ENCODE measurements at regions not wholly inside any gene's neighbourhood (a gene's known extent, or its start where the extent isn't known, plus 50 kb on each side); places are given as distances from the start of the nearest gene placed in this dataset.

- TF ChIP-seq CTCF (IDR thresholded peaks at IDR 0.05) (no peak), POLR2A (IDR thresholded peaks at IDR 0.05) (no peak)
These were observed 343.9 kb downstream of the SOX4 start for GRCh38 chr6:21937466-21937865.

Measured in adrenal gland (tissue), 5 donors.